ENCODE measurements at regions not wholly inside any gene's neighbourhood (a gene's known extent, or its start where the extent isn't known, plus 50 kb on each side); places are given as distances from the start of the nearest gene placed in this dataset.
A peak's percentile ranks its signal among the peaks of the same experiment; 100 is the strongest.
"Not testable (repeated sequence)": the region's sequence is repeated elsewhere in the genome, so short reads cannot be mapped to it uniquely, and the experiment has no call there.

DNA sequence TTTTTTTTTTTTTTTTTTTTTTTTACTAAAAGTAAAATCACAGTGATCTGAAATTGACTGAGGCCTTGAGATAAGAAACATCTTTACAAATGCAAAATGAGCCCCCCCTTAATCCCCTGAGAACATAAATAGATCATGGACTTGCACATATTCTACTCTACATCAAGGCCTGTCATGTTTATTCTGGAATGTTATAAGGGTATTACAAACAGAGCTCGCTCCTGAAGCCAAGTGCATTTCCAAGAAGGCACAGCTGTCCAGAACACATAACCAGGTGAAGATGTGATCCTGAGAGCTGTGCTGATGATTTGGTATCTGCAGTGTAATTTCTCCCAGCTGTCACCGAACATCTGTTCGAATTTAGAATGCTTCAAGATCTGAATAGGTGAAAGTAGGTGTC is 384.5 kb downstream of the GPAT3 start:
- DNase-seq (ENCODE audit: low spot score) = no peak

DNA sequence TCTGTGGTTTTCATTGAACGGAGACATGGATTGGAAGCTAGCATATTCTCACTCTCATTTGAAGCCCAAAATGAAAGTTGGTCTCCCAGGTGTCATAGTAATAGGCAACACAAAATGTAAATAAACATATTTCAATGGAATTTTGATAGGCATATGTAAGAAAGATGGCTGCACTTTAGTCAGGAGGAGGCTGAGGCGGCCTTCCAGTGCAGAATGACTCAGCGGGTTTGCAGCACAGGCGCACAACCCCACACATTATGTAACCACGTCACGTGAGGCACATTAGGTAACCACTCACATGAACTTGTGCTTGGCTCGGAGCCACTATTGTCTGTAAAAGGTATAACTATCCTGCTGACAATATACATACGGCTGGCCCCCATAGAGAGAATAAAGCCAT is 381.7 kb downstream of the GPAT3 start:
- no peak for DNase-seq (ENCODE audit: low spot score)

DNA sequence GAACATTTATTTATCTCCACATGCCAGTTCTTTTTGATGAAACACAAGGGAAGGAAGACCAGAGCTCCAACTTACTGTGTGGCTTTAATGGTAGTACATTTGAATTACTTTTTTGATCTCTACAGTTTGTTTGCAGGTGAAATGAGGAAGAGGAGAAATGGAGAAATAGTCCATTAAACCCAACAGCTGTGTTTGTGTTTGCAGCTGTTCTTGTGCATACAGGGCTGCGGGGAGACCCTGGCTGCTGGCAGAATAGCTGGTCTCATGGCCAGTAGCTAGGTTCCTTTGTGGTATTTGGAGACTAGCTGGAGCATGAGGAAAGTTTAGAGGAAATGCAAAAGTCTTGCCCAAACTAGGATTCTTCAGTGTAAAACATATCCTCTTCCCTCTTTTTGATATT is 374.8 kb downstream of the GPAT3 start:
- DNase-seq (ENCODE audit: low spot score) = no peak

DNA sequence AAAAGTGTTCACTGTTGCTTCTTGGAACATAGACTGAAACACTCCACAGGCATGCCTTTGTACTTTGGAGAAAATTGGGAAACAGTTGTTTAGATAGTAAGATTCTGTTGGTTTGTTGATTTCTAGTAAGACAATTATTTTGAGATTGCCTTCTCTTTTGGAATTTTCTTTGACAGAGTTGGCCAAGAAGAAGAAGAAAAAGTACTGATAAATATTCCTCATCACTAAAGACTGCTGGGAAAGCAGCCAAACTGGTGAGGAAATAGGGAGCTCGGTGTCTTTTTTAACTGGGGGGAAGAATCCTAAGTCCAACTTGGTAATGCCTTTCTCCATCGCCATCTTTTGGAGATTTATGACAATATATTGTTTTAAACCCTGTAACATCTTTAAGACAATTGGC is 370.7 kb downstream of the GPAT3 start:
- DNase-seq (ENCODE audit: low spot score) = no peak

DNA sequence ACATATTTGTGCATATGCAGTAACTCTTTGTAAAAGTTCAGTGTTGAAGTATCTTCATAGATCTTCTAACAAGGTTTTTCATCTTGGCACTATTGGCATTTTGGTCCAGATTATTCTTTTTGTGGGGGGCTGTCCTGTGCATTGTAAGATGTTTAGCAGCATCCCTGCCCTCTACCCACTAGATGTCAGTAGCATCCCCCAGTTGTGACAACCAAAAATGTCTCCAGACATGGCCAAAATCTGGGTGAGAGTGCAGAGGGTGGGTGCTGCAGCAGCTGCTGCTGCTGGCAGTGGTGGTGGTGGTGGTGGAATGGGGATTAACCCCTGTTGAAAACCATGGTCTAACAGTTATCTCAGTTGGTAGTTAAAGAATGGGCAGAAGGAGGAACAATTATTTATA is 370.0 kb downstream of the GPAT3 start:
- DNase-seq (ENCODE audit: low spot score) = no peak

DNA sequence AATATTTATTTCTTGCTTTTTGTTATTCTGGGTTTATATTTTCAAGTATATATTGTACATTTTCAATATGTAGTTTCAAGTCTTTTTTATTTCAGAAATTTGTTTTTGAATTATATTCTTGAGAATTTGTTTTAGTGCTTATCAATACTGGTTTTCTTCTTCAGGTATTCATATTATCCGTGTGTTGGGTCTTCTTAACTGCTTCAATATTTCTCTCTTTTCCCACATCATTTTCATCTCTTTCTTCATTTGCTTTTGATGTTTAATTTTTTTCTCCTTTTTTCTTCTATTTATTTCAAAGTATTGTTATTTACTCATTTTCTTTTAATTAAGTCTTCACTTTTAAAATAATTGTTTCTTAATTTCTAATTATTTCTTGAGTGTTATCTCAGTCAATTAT is 367.8 kb downstream of the GPAT3 start:
- not testable (repeated sequence) for DNase-seq (ENCODE audit: low spot score)

DNA sequence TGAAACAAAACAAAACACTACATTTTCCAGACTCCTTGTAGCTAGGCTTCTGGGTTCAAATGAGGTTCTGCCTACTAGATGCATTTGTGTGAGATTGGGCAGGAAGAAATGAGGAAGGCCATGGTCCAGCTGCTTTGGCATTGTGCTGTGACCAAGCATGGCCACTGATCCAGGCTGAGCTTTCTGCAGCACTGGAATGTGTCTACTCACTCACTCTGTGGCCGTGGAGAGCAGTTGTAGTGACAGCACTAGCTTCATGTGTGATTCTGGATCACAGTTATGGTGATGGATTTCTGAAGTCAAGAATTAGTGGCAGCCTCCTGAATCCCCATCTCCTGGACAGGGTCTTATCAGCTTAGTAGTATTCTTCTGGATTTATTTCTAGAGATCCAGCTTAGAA is 358.9 kb downstream of the GPAT3 start:
- DNase-seq (ENCODE audit: low spot score) = no peak

DNA sequence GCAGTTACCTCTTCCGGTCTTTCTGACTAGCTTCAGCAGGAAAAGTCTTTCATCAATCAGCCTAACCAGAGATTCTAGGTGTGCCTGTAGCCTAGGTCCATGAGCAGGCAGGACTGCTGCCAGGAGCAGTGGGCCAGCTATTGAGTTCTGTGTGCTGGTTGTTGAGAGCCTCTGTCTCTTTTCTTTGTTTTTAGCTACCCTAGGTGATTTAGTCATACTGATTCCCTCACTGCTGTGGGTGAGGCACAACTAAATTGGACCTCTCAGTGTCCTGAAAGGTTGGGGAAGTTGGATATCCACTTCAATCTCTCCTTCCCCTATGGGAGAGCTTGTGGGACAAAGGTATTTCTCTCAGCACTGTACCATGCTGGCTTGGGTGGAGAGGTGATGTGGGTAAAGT is 354.9 kb downstream of the GPAT3 start:
- no peak for DNase-seq (ENCODE audit: low spot score)

DNA sequence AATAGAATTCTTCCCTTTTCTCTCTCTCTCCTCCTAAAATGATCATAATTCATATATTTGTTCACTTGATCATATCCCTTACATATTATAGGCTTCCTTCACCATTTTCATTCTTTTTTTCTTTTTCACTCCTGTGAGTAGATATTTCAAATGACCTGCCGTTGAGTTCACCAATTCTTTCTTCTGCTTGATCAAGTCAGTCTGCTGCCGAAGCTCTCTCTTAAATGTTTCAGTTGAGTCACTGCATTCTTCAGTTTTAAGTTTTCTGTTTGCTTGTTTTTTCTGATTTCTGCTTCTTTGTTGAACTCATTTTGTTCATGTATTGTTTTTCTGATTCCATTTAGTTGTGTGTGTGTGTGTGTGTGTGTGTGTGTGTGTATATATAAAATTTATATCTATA is 354.3 kb downstream of the GPAT3 start:
- DNase-seq (ENCODE audit: low spot score) = no peak

DNA sequence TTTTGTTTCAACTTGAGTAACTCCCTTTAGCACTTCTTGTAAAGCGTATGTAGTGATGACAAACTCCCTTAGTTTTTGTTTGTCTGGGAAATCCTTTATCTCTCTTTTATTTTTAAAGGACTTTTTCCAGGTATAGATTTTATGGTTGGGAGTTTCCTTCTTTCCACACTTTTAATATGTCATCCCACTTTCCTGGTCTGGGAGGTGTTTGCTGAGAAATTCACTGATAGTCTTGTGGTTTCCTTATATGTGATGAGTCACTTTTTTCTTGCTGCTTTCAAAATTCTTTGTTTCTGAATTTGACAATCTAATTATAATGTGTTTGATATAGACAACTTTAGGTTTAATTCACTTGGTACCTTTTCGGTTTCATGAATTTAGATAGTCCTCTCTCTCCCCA is 353.9 kb downstream of the GPAT3 start:
- DNase-seq (ENCODE audit: low spot score) = no peak

DNA sequence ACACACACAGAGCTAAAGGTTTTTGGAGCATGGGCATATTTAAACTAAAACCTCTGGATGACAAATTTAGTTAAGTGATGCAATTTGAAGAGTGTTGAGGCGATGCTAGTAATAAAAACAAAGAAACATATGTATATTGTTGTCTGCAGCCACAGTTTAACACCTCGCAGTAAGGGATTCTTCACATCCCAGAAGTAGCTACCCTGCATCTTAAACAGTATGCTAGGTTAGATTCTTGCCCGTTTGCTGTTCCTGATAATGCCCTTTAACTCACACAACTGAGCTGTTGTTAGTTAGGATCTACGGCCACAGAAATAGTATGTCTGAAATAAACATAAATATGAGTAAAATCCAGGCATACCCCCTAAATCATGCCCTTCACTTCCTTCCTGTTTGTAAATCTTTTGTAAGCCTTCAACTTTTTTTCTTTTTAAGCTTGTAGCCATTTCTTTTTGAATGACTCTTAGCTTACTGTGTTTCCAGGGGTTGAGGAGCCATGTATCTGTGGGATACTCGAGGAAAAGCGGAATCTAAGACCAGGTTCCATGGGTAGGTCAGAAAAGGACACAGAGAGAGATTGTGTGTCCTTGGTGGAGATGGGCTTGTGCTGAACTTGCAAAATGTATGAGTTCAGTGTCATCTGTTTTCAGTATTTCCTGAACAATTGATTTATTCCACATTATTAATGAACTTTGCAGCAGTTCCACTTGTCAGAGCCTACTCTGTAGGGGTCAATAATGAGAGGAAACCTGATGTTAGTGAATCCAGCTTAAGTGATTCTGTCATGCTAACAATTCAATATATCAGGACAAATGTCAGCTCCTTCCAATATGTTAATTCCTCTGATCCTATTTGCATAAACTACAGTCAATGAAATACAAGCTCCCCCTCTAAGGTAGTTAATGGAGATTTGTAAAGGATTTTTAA is 349.6 kb downstream of the GPAT3 start:
- no peak for DNase-seq (ENCODE audit: low spot score)

DNA sequence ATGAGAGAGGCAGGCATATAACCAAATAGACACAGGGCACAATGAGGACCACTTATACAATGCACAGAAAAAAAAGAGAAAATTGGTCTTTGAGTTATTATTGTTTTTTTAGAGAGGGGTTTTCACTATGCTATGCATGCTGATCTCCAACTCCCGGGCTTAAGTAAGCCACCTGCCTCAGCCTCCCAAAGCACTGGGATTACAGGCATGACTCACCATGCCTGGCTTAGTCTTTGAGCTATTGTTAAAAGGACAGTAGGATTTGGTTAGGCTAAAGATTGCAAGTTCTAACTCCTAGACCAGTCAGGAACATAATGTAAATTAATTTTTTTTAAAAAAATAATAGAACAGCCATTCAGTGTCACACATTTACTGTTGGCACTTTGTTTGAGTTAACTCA is 340.1 kb downstream of the GPAT3 start:
- DNase-seq (ENCODE audit: low spot score) = no peak

DNA sequence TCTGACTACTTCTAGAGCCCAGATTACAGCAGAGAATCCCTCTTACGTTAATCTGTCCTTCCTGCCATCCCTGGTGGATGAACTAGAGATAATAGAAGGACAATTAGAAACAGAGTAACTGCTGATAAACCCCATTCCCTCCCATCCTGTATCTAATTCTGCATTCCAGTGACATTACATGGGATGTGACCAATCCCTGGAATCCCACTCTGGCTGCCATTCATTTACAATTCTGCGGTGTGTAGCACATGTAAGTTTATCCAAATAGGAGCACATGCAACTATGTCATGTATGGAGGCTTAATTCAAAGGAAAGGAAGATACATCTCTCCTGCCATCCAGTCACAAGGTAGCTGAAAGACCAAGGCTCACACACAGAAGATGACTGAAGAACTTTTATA is 339.5 kb downstream of the GPAT3 start:
- no peak for DNase-seq (ENCODE audit: low spot score)

DNA sequence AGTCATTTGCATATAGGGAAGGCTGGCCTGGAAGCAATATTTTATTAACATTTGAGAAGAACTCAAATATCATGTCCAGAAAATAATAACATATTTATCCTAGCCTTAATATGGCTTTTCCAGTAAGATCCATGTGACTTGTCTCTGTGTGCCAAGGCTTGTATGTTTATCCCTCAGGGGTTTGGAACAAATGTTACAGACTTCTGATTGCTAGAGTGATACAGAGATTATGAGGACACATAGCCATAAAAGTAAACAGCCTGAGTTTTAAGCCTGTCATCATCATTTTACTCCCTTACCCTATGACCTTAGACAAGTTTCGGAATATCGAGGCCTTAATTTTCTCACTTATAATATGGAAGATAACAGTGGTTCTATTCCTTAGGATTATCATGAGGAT is 338.1 kb downstream of the GPAT3 start:
- DNase-seq (ENCODE audit: low spot score) = no peak

DNA sequence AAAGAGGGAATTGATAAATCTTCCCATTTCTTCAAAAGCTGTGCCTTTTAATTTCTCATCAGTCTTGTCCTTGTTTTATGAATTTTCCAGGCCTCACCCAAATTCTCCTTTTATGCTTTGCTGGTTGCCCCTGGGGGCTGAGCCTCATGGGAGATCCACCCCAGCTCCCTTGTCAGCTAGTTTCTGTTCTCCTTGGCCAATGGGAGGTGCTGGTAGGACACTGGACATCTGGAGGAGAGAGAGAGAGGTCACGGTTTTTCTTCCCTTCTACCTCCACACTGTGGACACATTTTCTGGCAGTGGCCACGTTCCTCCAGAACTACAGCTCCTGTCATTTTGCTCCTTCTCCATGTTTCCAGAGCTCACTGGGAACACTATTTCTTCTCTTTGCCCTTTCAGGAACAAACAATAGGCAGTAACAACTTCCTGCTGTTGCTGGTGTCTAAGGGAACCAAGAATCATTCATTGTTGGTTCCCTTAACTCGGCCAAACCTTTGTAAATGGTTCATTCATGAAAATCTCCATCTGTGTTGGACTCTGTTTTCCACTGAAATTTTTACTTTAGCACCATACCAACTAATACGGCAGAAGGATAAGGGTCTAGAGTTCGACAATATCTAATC is 334.5 kb downstream of the GPAT3 start:
- peak; percentile 89 for DNase-seq (ENCODE audit: low spot score)

DNA sequence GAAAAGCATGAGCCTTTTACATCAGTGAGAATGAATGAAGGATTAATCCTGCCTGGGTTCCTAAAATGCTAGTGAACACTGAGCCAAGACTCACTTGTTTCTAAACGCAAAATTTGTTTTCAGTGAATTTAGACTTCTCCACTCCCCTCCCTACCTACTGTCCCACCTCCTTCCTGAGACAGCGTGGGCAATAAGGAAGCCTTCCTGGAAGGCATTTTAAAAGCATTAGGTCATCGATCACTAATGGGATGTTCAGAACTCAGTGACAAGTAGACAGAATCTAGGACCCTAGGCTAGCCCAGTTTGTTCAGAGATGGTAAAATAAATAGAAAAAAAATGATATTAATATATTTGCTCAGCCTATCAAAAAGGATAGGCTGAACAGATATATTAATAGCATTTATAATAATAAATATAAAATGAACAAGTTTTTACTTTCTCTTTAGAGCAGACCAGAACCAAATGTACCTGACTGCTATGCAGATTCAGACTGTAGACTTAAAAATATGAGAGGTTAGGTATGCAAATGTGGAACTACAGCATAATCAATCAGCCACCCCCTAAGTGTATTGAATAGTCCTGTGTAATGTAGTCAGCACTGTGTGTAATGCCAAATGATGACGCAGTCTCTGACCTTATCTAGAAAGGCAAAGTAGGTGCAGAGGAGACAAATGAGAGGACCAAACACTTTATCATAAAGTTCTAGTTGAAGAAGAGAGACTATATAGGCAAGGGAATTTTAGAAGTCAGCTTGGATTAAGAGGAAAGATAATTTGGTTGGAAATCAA is 331.1 kb downstream of the GPAT3 start:
- DNase-seq (ENCODE audit: low spot score) = no peak

DNA sequence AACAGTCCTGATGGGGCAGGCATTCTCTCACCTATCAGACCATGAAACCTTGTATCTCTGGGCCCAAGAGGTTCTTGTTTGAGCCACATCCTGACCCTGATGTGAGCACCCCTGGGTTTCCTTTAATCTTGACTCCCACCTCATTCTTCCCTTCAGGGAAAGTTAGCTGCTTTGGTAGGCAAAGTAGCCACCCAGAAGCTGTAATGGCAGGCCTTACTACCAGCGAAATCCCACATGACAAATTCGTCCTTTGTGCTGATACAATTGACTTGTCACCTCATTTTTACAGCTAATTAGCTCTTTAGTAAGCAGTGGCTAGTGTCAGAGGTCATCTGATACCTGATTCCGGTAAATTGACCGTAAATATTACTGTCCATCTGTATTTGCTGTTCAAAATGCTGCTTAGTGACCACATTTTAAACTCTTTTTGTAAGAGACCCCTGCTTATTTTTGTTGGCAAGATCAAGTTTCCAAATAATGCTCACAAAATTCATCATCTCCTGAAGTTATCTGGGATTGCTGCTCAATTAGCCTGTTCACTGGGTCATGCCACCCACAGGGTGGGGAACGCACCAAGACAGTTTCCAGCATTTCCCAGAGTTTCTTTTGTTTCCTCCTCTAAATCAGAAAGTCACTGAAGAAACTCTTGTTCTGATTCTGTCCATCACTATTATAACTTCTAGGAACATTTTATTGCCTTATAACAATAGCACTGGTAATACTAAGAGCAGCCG is 329.7 kb downstream of the GPAT3 start:
- DNase-seq (ENCODE audit: low spot score) = no peak

DNA sequence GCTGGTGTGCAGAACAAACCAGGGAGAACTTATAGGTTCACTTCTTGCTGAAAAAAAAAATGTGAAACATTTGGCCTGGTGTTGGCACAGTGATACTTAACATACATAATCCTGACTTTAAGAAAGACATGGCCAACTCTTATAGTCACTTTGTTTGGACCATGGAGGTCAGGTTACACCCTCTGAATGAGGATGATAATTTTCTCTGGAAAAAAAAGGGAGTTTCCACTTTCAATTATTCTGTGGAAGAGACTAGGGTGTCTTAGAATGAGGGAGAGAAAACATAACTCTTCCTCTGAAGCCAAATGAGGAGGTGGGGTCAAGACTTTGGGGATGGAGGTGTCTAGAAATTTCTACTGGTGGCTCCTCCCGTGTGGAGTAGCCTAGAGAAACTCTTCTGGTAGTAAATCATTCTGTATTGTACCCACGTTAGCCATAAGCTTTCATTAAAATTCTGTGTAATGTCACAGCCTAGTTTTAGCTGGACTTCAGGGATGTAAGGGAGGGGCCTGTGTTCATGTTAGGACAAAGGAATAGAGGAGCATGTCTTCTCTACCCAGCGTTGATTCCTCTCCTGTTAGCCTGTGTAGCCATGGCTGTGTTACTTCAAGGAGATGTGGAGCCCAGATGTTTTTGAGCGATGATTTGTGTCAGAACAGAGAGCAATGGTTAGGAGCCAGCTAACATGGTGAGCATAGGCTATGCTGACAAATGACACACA is 328.3 kb downstream of the GPAT3 start:
- DNase-seq (ENCODE audit: low spot score) = no peak

DNA sequence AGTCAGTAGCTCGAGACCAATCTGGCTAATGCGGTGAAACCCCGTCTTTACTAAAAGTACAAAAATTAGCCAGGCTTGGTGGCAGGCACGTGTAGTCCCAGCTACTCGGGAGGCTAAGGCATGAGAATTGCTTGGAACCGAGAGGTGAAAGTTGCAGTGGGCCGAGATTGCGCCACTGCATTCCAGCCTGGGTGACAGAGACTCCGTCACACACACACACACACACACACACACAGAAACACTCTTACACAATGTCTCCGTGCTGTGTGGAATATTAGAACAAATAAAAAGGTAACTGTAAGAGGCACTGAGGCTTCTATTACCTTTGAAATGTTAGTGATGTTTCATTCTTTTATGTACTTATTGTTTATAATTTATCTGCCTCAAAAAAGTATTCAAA is 326.6 kb downstream of the GPAT3 start:
- DNase-seq (ENCODE audit: low spot score) = no peak

DNA sequence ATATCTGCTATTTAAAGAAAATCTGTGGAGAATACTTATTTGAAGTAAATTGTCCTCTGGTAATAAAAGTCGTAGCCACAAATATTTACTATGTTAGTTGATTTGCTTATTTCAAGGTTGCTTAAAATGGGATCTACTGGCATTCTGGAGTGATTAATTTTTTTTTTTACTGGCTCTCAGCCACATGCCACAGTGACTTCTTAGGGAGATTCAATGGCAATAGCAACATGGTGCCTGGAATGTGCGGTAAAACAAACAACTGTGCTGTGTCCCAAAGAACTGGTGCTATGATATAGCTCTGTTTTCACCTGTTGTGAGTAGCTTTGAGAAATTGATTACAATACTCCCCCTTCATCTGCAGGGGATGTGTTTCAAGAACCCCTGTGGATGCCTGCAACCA is 324.3 kb downstream of the GPAT3 start:
- no peak for DNase-seq (ENCODE audit: low spot score)

DNA sequence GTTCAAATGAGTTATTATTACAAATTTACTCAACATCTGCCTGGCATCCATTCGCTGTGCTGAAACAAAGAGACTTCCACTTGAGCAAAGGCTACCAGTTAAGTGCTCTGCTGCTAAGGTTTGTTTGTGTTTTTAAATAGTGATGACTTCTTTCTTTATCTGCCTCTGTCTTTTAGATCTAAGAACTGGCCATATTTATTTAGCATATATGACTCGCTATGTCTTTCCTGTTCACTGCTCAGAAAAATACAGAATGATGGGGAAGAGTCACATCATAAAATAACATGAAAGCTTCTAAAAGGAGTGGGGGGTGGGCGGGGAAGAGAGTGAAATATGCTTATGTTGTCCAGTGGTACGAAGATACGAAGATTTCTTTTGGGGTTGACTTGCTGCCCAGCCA is 322.2 kb downstream of the GPAT3 start:
- DNase-seq (ENCODE audit: low spot score) = no peak

DNA sequence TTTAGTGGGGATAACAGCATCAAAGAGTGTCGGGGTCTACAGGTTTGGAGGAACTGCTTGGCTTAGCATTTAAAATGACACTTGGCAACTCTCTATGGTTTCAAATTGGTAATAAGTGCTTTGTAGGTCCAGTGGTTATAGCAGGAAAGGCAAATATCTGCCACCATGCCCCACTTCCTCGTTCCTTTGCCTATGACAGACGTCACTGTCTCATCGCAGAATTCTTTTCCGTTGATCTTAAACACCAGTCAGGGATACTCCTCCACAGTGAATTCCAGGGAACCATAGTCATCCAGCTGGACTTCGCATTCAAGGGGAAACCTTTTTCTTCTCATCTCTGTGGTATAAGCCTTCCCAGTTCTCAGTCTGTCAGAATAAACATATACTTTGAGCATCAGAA is 319.1 kb downstream of the GPAT3 start:
- no peak for DNase-seq (ENCODE audit: low spot score)

Measured in pons (tissue), 1 donor.